Naive B cell (primary cell): ENCODE measurements at regions not wholly inside any gene's neighbourhood (a gene's known extent, or its start where the extent isn't known, plus 50 kb on each side); places are given as distances from the start of the nearest gene placed in this dataset.
A peak's percentile ranks its signal among the peaks of the same experiment; 100 is the strongest.
"Not testable (repeated sequence)": the region's sequence is repeated elsewhere in the genome, so short reads cannot be mapped to it uniquely, and the experiment has no call there.

Experiments
- ATAC-seq, 2 donors: fragments of 150-1000 bp; cut with Tn5 transposase; 2 replicates each; pipeline ENCODE4 v1.10.0; 2021; ENCODE audit warnings: low read depth in 2 of 2, mild to moderate bottlenecking in 2 of 2, moderate library complexity in 2 of 2
- DNase-seq: peaks from one replicate; pipeline ENCODE4 v3.0.0; 2022
- H3K27ac Mint-ChIP-seq, 6 donors: one replicate each; pipeline ENCODE4 v1.8.0; 2020 to 2022; ENCODE audit warnings: mild to moderate bottlenecking in 6 of 6, mixed read lengths in 6 of 6, moderate library complexity in 5 of 6, inconsistent platforms in 2 of 6
- H3K27me3 Mint-ChIP-seq, 3 donors: one replicate each; pipeline ENCODE4 v1.8.0; 2021 to 2022; ENCODE audit warnings: mixed read lengths in 3 of 3, mild to moderate bottlenecking in 1 of 3
- H3K36me3 Mint-ChIP-seq, 2 donors: one replicate each; pipeline ENCODE4 v1.8.0; 2020 to 2022; ENCODE audit warnings: mixed read lengths in 2 of 2, inconsistent platforms in 1 of 2, mild to moderate bottlenecking in 1 of 2
- H3K4me1 Mint-ChIP-seq, 3 donors: one replicate each; pipeline ENCODE4 v1.8.0; 2020 to 2022; ENCODE audit warnings: mixed read lengths in 3 of 3, inconsistent platforms in 1 of 3, mild to moderate bottlenecking in 1 of 3, moderate library complexity in 1 of 3
- H3K4me3 Mint-ChIP-seq, 8 donors: one replicate each; pipeline ENCODE4 v1.8.0; 2020 to 2022; ENCODE audit warnings: mild to moderate bottlenecking in 8 of 8, mixed read lengths in 8 of 8, moderate library complexity in 8 of 8, inconsistent platforms in 2 of 8
- H3K9me3 Mint-ChIP-seq, 7 donors: one replicate each; pipeline ENCODE4 v1.8.0; 2020 to 2022; ENCODE audit warnings: mixed read lengths in 7 of 7, mild to moderate bottlenecking in 5 of 7, inconsistent platforms in 2 of 7, moderate library complexity in 1 of 7

DNA sequence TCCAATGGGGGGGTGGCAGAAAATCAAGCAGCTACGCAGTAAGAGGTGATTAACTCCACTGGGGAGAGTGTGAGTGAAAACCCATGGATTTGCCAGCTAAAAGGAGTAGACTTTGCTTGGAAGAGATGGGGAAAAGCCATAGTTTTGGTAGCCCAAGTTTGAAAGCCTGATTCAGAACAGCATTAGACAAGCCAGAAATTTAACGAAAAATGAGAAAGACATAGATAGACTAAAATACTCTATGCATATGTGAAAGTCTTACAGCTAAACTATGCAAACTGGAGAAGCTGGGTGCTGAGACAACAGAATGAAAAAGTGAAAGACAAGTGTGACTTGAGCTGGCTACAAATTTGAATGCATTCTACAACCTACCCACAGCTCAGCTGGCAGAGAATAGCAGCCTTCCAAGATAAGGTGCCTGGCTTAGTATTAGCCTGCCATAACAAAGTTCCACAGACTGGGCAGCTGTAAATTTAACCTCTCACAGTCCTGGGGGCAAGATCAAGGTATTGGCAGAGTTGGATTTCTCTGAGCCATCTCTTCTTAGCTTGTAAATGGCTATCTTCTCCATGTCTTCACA, 156.6 kb downstream of the CDC14C start:
- Mint-ChIP-seq H3K4me3 (no peak overlapping the region), H3K36me3 (no peaks in the 10 kb centered on the region), H3K9me3 (peaks cover 0 to 26% (median 8%) of the 10 kb centered on the region in 7 donors), H3K27ac (peak overlapping the region in 1 of 6 donors; percentile 39), H3K27me3 (no peaks in the 10 kb centered on the region), H3K4me1 (no peaks in the 10 kb centered on the region)
- no peak for ATAC-seq
- no peak for DNase-seq

DNA sequence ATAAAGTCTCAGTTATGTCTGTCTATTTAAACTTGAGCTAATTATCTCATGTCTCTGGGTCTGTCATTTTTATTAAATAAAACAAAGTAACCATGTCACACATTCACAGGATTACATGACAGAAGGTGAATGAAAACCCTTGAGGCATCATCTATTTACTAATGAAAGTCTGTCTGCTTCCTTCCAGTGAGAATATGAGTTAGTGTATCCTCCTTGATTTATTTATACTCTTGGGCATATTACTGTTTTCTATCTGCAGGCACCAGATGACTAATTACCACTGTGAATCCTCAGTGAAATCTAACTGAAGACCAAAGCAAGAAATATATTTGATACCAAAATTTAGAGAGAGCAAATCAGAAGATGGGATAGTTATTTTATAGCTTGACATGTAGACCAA, 163.7 kb downstream of the CDC14C start:
- Mint-ChIP-seq H3K36me3 (no peaks in the 10 kb centered on the region), H3K9me3 (peaks cover 0 to 2% (median 0%) of the 10 kb centered on the region in 7 donors), H3K27ac (no peak overlapping the region), H3K27me3 (no peaks in the 10 kb centered on the region), H3K4me3 (no peak overlapping the region), H3K4me1 (no peaks in the 10 kb centered on the region)
- no peak for ATAC-seq
- no peak for DNase-seq

DNA sequence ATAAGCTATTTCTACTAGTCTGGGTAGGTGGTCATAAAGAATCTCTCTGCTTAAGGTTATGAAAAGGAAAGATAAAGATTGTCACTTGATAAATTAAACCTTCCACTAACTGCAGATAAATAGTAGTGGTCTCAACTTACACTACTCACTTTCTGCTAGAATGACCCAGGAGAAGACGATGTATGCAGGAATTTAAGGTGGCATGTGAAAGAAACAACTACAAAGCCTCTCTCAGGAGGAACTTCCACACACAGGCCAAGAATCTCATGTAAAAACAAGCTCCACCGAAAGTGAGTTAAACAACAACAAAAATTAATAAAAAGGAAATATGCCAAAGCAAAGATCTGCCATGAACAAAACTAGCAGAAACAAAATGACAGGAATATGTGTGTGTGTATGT, 165.4 kb downstream of the CDC14C start:
- no peaks in the 10 kb centered on the region for H3K9me3 Mint-ChIP-seq
- H3K27me3 Mint-ChIP-seq: no peaks in the 10 kb centered on the region
- H3K4me1 Mint-ChIP-seq: no peaks in the 10 kb centered on the region
- ATAC-seq: no peak
- no peak for DNase-seq
- H3K27ac Mint-ChIP-seq: no peak overlapping the region
- H3K4me3 Mint-ChIP-seq: no peak overlapping the region
- H3K36me3 Mint-ChIP-seq: no peaks in the 10 kb centered on the region

DNA sequence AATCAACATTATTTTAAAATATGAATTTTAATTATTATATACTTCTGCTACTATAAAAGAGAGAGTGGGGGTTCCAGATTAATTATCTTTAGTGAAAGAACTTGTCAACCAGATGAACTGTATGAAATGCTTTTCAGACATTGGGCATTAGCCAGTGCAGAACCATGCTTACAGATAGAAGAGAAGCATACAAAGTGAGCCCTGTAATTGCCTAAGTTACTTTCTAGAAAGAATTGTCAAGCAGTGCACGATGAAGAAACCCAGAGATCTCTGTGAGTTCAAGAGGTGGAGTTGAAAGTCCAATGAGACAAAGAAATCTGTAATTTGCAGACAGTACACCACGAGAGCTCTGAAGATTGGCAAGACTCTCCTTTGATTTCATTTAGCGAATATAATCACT, 166.7 kb downstream of the CDC14C start:
- H3K27ac Mint-ChIP-seq: no peak overlapping the region
- ATAC-seq: no peak

DNA sequence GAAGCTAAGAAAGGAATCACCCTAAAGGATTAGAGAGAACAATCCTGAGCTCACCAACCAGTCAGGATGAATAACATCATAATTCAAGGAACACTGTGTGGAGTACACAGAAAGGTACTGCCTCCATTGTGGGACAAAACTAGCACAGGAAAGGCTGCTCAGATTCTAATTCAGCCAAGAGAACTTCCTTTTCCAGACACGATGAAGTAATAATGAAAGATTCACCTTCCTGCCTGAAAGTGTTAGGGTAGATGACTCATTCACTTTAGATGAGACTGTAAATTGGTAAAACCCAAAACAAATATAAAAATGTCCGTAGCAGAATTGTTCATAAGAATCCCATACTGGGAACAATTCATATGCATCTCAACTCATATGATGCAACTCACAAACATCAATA, 167.2 kb downstream of the CDC14C start:
- H3K36me3 Mint-ChIP-seq: no peaks in the 10 kb centered on the region
- H3K27ac Mint-ChIP-seq: no peak overlapping the region
- H3K9me3 Mint-ChIP-seq: peaks cover 0 to 3% (median 0%) of the 10 kb centered on the region in 7 donors
- DNase-seq: no peak
- no peak for ATAC-seq
- no peaks in the 10 kb centered on the region for H3K27me3 Mint-ChIP-seq
- H3K4me3 Mint-ChIP-seq: no peak overlapping the region
- H3K4me1 Mint-ChIP-seq: no peaks in the 10 kb centered on the region

More for the DNA sequence above, 166.7 kb downstream of the CDC14C start:
- DNase-seq: no peak
- Mint-ChIP-seq H3K4me3 (no peak overlapping the region), H3K4me1 (no peaks in the 10 kb centered on the region), H3K27me3 (no peaks in the 10 kb centered on the region), H3K36me3 (no peaks in the 10 kb centered on the region), H3K9me3 (peaks cover 0 to 3% (median 0%) of the 10 kb centered on the region in 7 donors)

DNA sequence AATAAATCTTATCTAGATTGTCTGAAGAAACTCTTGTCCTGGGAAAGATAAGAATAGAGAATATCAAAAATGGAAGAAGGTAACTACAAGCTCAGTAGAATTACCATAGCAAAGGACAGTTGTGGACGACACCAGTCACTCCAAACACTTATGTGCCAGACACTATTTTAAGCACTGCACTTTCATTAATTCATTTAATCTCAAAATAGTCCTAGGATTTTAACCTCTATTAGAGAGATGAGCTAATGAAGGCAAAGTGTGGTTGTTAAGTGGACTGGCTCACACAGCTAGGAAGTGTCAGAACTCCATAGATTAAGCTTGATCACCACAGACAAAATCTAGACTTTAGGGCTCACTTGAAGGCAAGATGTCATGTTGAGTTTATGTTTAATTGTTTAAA, 168.9 kb downstream of the CDC14C start:
- no peak overlapping the region for H3K27ac Mint-ChIP-seq
- no peaks in the 10 kb centered on the region for H3K36me3 Mint-ChIP-seq
- ATAC-seq: no peak
- peaks cover 0 to 3% (median 0%) of the 10 kb centered on the region in 7 donors for H3K9me3 Mint-ChIP-seq
- H3K27me3 Mint-ChIP-seq: no peaks in the 10 kb centered on the region
- H3K4me3 Mint-ChIP-seq: no peak overlapping the region
- H3K4me1 Mint-ChIP-seq: no peaks in the 10 kb centered on the region
- no peak for DNase-seq

DNA sequence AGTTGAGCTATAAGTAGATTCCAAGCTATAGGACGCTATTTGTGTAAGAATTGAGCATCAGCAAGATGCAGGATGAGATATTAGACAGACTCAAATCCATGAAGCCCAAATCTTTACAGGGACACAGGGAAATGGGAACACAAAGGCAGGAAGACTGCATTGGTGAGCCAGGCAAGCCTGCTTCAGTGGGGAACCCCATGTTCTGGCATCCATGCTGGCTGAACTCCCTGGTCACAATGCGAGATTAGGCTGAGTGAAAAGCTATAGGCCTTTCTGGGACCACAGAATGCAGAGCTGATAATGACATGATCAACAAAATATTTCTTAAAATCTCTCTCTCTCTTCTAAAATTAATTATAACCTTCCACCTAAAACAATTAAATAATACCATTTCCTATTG, 170.5 kb downstream of the CDC14C start:
- Mint-ChIP-seq H3K9me3 (peaks cover 0 to 3% (median 0%) of the 10 kb centered on the region in 7 donors), H3K27me3 (no peaks in the 10 kb centered on the region)

DNA sequence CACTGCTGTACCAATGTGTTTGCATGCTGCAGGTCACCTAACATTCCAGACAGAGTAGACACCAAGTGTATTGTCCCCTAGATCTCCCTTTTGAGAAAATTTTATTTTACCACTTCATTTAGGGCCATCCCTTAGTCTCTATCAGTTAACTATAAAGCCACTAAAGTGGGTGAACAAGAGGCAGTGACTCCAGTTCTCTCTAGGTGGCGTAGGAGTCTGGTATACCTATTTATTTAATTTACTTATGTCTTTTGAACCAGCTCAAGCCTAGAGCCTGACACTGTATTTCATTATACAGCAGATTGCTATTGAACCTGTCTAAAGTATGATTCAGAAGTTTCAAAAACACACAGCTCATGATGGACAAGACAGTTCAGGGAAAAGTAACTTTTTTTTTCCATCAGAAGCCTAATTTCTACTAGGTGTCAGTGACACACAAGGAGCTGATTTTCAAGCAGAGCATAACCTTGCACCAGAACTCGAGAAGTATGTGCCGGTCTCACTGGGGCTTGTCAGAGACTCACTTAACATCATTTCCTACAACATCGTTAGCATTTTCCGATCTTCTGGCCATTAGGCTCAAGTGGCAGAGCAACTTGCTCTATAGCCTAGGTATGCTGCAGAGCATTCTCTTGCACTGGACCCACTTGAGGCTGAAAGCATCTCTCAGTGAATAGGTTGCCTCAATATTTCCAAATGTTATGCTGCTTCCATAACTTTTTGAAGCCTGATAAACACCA, 175.4 kb downstream of the CDC14C start:
- DNase-seq: no peak
- peaks cover 0 to 3% (median 0%) of the 10 kb centered on the region in 7 donors for H3K9me3 Mint-ChIP-seq
- no peaks in the 10 kb centered on the region for H3K4me1 Mint-ChIP-seq
- no peak overlapping the region for H3K4me3 Mint-ChIP-seq
- no peaks in the 10 kb centered on the region for H3K36me3 Mint-ChIP-seq
- H3K27me3 Mint-ChIP-seq: no peaks in the 10 kb centered on the region
- no peak overlapping the region for H3K27ac Mint-ChIP-seq
- ATAC-seq: no peak

More for the DNA sequence above, 170.5 kb downstream of the CDC14C start:
- no peak overlapping the region for H3K4me3 Mint-ChIP-seq
- no peak overlapping the region for H3K27ac Mint-ChIP-seq
- no peaks in the 10 kb centered on the region for H3K4me1 Mint-ChIP-seq
- no peak for ATAC-seq
- no peaks in the 10 kb centered on the region for H3K36me3 Mint-ChIP-seq
- DNase-seq: no peak

DNA sequence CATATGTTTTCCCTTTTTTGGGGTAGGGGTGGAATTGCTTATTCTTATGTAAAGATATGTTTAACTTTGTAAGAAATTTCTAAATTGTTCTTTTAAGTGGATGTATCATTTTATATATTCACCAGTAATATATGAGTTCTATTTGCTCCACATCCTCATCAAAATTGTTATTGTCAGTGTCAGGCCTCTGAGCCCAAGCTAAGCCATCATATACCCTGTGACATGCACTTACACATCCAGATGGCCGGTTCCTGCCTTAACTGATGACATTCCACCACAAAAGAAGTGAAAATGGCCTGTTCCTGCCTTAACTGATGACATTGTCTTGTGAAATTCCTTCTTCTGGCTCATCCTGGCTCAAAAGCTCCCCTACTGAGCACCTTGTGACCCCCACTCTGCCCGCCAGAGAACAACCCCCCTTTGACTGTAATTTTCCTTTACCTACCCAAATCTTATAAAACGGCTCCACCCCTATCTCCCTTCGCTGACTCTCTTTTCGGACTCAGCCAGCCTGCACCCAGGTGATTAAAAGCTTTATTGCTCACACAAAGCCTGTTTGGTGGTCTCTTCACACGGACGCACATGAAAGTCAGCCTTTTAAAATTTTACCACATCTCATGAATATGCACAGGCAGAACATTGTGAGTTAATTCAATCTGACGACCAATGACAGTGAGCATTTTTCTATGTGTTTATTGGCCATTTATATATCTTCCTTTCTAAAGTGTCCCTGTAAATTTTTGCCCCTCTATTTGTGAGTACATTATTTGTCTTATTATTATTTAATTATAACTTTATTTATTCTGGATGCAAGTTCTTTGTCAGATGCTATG, 176.8 kb downstream of the CDC14C start:
- ATAC-seq, H3K36me3 Mint-ChIP-seq, DNase-seq, H3K4me3 Mint-ChIP-seq, H3K27me3 Mint-ChIP-seq, H3K4me1 Mint-ChIP-seq, H3K9me3 Mint-ChIP-seq, H3K27ac Mint-ChIP-seq: not testable (repeated sequence)

DNA sequence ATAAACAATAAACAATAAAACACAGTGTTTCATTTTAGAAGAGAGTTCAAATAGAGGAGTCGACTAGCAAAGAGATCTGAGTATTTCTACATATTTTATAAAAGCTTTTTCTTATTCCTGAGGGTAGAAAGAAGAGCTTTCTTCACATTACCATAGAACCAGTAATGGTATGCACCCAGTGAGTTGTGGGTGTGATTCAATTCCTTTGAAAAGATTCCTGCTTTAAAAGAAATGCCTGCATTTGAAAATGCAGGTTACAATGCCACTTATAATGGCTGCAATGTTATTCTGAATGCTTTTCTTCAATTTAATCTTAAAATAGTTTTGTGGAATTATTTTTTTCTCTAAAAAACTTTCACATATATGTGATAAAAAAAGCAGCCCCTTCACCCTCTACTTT, 178.1 kb downstream of the CDC14C start:
- H3K27ac Mint-ChIP-seq: no peak overlapping the region
- H3K27me3 Mint-ChIP-seq: no peaks in the 10 kb centered on the region
- DNase-seq (no peak), ATAC-seq (no peak)
- no peak overlapping the region for H3K4me3 Mint-ChIP-seq
- H3K9me3 Mint-ChIP-seq: peaks cover 1 to 9% (median 3%) of the 10 kb centered on the region in 7 donors
- H3K4me1 Mint-ChIP-seq: no peaks in the 10 kb centered on the region
- H3K36me3 Mint-ChIP-seq: no peaks in the 10 kb centered on the region

DNA sequence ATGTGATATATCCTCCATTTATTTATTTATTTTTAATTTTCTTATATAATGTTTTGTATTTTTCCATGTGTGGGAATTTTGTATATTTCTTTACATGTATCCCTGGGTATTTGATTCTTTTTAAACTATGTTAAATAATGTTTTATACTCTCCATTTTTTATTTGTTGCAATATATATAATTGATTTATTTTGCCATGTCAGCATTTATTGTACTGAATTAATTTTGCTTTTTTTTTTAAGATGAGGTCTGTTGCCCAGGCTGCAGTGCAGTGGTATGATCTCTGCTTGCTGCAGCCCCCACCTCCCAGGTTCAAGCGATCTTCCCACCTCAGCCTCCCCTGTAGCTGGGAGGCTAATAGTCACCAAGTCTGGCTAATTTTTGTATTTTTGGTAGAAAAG, 187.4 kb downstream of the CDC14C start:
- Mint-ChIP-seq H3K27me3 (no peaks in the 10 kb centered on the region), H3K36me3 (no peaks in the 10 kb centered on the region), H3K9me3 (peaks cover 3 to 20% (median 10%) of the 10 kb centered on the region in 7 donors), H3K4me1 (no peaks in the 10 kb centered on the region), H3K4me3 (no peak overlapping the region), H3K27ac (no peak overlapping the region)
- DNase-seq: no peak
- no peak for ATAC-seq

DNA sequence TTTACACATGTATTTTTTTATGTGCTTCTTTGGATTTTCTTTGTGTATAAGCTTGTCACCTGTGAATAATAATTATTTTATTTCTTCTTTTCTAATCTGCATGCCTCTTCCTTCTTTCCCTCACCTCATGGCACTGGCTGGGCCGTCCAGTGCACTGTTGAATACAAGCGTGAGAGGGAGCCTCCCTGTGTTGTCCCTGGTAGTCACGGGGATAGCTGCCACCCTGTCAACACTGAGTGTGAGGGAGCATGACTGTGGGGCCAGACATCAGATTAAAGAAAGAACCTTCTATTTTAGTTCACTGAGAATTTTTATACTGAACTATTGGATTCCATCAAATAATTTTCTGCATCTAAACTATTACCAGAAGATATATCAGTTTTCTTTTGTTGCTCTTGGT, 187.9 kb downstream of the CDC14C start:
- ATAC-seq (no peak), DNase-seq (no peak)
- Mint-ChIP-seq H3K4me3 (no peak overlapping the region), H3K27ac (no peak overlapping the region), H3K4me1 (no peaks in the 10 kb centered on the region), H3K36me3 (no peaks in the 10 kb centered on the region), H3K9me3 (peaks cover 0 to 15% (median 7%) of the 10 kb centered on the region in 7 donors), H3K27me3 (no peaks in the 10 kb centered on the region)

DNA sequence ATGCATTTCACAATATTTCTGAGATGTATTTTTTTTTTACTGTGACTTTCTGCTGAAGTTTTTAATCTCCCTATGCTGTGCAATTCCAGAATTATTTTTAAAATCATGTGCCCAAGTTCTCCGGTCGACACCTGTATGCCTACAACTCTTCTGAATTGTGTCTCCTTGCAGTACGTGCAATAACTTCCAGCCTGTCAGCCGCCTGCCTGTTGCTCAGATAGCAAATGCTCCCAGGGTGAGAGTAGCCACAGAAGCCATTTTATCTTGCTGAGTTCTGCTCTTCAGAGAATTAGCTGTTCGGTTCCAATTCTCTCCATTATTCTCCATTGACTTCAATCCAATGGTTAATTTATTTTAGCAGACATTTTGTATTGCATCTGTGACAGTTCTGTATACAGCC, 188.3 kb downstream of the CDC14C start:
- Mint-ChIP-seq H3K27me3 (no peaks in the 10 kb centered on the region), H3K27ac (no peak overlapping the region), H3K4me1 (no peaks in the 10 kb centered on the region), H3K36me3 (no peaks in the 10 kb centered on the region), H3K4me3 (no peak overlapping the region), H3K9me3 (peaks cover 0 to 14% (median 7%) of the 10 kb centered on the region in 7 donors)
- no peak for DNase-seq
- no peak for ATAC-seq

DNA sequence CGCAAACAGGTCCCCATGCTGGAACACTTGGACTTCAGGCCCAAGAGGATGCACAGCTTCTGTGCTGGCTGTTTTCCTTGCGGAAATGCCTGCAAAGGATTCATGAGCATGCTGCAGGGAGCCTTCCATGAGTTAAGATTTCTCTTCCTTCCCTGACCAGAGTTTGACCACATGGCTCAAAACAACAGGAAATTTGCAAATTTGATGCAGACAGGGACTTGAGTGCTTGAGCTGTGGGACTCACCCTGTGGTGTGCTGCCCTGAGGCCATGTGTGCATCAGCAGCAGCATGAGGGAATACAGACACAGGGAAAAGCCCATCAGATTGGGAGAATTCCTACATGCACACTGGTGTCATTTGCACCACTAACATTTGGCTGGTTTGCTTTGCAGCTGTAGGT, 195.4 kb downstream of the CDC14C start:
- no peaks in the 10 kb centered on the region for H3K36me3 Mint-ChIP-seq
- H3K4me3 Mint-ChIP-seq: no peak overlapping the region
- no peaks in the 10 kb centered on the region for H3K27me3 Mint-ChIP-seq
- DNase-seq (no peak), ATAC-seq (no peak)
- H3K9me3 Mint-ChIP-seq: peaks cover 0 to 11% (median 2%) of the 10 kb centered on the region in 7 donors
- H3K27ac Mint-ChIP-seq: no peak overlapping the region
- no peaks in the 10 kb centered on the region for H3K4me1 Mint-ChIP-seq
